Left lung (tissue), 4 donors: ENCODE measurements at regions not wholly inside any gene's neighbourhood (a gene's known extent, or its start where the extent isn't known, plus 50 kb on each side); places are given as distances from the start of the nearest gene placed in this dataset.

Source experiments
- ATAC-seq: fragments of 200-7000 bp; cut with Tn5 transposase; one replicate; pipeline ENCODE4 v1.9.1; 2020; ENCODE audit warnings: moderate library complexity
- DNase-seq, 4 donors: peaks; one replicate each; pipeline ENCODE4 v3.0.0-alpha.2; 2013 to 2020
- H3K27ac ChIP-seq, 2 donors: fragments of 200-600 bp; sonication (generic) in 1 of 2; one replicate each; pipeline versions ENCODE4 v1.5.0 to v1.8.0; 2020 to 2021
- H3K27me3 ChIP-seq, 2 donors: fragments of 200-600 bp; sonication (generic) in 1 of 2; one replicate each; pipeline versions ENCODE4 v1.5.0 to v1.8.0; 2020 to 2021
- H3K36me3 ChIP-seq, 2 donors: fragments of 200-600 bp; sonication (generic) in 1 of 2; one replicate each; pipeline versions ENCODE4 v1.5.0 to v1.8.0; 2020 to 2021
- H3K4me1 ChIP-seq, 2 donors: fragments of 200-600 bp; one replicate each; pipeline ENCODE4 v1.8.0; 2021
- H3K4me3 ChIP-seq, 2 donors: fragments of 200-600 bp; sonication (generic) in 1 of 2; one replicate each; pipeline versions ENCODE4 v1.5.0 to v1.8.0; 2020 to 2021; ENCODE audit warnings: mild to moderate bottlenecking in 1 of 2
- H3K9me3 ChIP-seq, 2 donors: fragments of 200-600 bp; sonication (generic) in 1 of 2; one replicate each; pipeline versions ENCODE4 v1.5.0 to v1.8.0; 2020 to 2021
- intact Hi-C, 2 donors: fragments of 100-400 bp; cut with DNase I; formaldehyde crosslinking; loops; one replicate each; pipeline versions ENCODE4 v1.11.2 to v1.14.2; 2022
- TF ChIP-seq, protein P1 (sequence below), 2 donors: fragments of 200-600 bp; sonication (generic) in 1 of 2; IDR thresholded peaks; one replicate each; pipeline versions ENCODE4 v1.5.0 to v1.8.0; 2021; ENCODE audit warnings: antibody characterized with exemption in 2 of 2
- donor health status: DM: no; HTN: yes; CAD: no.
- donor health status: DM: no; HTN: no; CAD: no.

DNA sequence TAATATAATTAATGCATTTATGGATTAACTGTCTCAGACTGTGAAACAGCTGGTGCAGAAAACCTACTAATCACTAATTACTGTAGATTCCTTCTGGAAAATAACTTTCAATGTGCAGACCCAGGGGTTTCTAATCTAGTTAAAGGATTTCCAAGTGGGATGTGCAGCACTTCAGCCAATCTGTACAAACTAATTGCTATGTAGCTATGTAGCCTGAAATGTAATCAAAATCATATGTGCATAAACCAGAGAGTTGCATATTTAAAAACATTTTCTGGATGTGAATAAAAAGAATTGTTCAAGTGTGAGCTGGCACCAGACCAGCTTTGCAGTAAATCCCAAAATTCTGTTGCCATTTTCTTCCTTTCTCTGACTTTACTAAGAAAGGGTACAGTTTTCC, 127.5 kb upstream of the CD96 start:
- H3K4me1 ChIP-seq: no peaks in the 10 kb centered on the region
- TF ChIP-seq, protein P1, sequence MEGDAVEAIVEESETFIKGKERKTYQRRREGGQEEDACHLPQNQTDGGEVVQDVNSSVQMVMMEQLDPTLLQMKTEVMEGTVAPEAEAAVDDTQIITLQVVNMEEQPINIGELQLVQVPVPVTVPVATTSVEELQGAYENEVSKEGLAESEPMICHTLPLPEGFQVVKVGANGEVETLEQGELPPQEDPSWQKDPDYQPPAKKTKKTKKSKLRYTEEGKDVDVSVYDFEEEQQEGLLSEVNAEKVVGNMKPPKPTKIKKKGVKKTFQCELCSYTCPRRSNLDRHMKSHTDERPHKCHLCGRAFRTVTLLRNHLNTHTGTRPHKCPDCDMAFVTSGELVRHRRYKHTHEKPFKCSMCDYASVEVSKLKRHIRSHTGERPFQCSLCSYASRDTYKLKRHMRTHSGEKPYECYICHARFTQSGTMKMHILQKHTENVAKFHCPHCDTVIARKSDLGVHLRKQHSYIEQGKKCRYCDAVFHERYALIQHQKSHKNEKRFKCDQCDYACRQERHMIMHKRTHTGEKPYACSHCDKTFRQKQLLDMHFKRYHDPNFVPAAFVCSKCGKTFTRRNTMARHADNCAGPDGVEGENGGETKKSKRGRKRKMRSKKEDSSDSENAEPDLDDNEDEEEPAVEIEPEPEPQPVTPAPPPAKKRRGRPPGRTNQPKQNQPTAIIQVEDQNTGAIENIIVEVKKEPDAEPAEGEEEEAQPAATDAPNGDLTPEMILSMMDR (IDR thresholded peaks at IDR 0.05): no peak
- no peaks in the 10 kb centered on the region for H3K9me3 ChIP-seq
- intact Hi-C loops: no loop called here
- no peak overlapping the region for H3K4me3 ChIP-seq
- H3K27me3 ChIP-seq: no peaks in the 10 kb centered on the region
- H3K36me3 ChIP-seq: no peaks in the 10 kb centered on the region
- DNase-seq: no peak
- no peak for ATAC-seq
- no peak overlapping the region for H3K27ac ChIP-seq

DNA sequence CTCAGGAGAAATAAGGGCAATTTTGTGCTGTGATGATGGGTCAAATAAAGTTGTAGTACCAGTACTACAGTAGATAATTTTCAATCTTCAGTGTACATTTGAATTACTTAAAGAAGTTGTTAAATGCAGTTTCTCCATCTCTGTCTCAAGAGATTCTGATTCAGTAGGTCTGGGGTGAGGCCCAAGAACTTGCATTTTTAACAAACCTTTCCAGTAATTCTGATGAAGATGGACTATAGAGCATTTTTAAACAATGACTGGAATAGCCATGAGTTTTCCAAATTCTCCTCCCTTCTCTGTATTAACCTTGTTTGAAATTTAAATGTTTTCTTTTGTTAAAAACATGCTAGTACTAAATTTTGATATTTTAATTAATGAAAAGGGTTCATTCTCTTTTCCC, 127.0 kb upstream of the CD96 start:
- no peak for ATAC-seq
- Histone ChIP-seq H3K9me3 (no peaks in the 10 kb centered on the region), H3K27me3 (no peaks in the 10 kb centered on the region), H3K4me1 (no peaks in the 10 kb centered on the region), H3K36me3 (no peaks in the 10 kb centered on the region), H3K27ac (no peak overlapping the region), H3K4me3 (no peak overlapping the region)
- no peak for DNase-seq
- TF ChIP-seq, protein P1 (IDR thresholded peaks at IDR 0.05): no peak
- intact Hi-C loops: no loop called here

DNA sequence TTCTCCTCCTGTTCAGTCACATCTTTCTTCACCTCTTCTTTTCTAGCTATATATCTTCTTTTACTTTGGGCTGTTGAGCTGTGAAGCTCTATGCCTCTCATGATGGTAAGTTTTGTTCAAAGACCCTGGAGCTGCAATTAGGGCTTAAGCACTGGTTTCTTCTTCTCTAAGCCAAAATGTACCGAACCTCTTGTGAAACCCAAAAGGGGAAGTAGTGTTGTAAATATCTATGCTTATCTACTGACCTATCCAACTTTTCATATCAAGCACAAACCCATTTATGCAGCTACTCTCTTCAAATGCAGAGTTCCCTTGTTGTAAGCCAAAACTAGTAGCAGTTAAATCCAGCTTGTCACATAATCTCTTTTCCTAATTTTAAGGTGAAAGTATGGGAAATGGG, 123.6 kb upstream of the CD96 start:
- H3K4me1 ChIP-seq: no peaks in the 10 kb centered on the region
- intact Hi-C loops: no loop called here
- TF ChIP-seq, protein P1 (IDR thresholded peaks at IDR 0.05): no peak
- H3K36me3 ChIP-seq: no peaks in the 10 kb centered on the region
- H3K9me3 ChIP-seq: no peaks in the 10 kb centered on the region
- H3K27me3 ChIP-seq: no peaks in the 10 kb centered on the region
- H3K27ac ChIP-seq: no peak overlapping the region
- H3K4me3 ChIP-seq: no peak overlapping the region
- ATAC-seq: no peak
- no peak for DNase-seq

DNA sequence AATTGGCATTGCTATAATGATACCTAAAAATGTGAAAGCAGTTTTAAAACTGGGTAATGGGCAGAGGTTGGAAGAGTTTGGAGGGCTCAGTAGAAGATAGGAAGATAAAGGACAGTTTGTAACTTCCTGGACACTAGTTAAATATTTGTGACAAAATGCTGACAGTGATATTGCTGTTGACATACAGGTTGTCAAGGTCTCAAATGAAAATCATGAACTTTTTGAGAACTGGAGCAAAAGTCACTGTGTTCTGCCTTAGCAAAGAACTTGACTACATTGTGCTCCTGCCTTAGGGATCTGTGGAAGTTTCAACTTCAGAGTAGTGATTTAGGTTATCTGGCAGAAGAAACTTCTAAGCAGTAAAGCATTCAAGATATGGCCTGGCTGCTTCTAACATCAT, 113.7 kb upstream of the CD96 start:
- no peaks in the 10 kb centered on the region for H3K36me3 ChIP-seq
- TF ChIP-seq, protein P1 (IDR thresholded peaks at IDR 0.05): no peak
- intact Hi-C loops: no loop called here

DNA sequence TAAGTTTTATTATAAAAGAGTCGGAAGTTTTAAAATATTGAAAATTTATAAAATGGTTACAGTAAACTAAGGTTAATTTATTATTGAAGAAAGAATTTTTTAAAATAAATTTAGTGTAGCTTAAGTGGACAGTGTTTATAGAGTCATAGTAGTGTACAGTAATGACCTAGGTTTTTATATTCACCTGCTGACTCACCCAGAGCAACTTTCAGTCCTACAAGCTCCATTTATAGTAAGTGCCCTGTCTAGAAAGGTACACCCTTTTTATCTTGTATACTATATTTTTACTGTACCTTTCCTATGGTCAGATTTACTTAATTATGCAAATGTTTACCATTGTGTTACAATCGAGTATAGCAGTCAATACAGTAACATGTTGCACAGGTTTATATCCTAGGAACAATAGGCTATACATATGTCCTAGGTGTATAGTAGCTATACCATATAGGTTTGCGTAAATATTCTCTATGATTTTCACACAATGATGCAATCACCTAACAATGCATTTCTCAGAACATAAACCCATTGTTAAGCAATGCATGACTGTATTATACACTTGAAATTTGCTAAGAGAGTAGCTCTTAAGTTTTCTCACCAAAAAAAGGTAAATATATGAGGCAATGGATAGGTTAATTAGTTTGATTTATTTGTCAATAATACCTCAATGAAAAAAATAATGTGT, 106.9 kb upstream of the CD96 start:
- intact Hi-C loops: no loop called here

More for the DNA sequence above, 113.7 kb upstream of the CD96 start:
- H3K27ac ChIP-seq: no peak overlapping the region
- no peaks in the 10 kb centered on the region for H3K4me1 ChIP-seq
- ATAC-seq (no peak), DNase-seq (no peak)
- H3K4me3 ChIP-seq: no peak overlapping the region
- peaks cover 0 to 28% of the 10 kb centered on the region in 2 donors for H3K9me3 ChIP-seq
- no peaks in the 10 kb centered on the region for H3K27me3 ChIP-seq

More for the DNA sequence above, 106.9 kb upstream of the CD96 start:
- peaks cover 0 to 8% of the 10 kb centered on the region in 2 donors for H3K9me3 ChIP-seq
- no peaks in the 10 kb centered on the region for H3K27me3 ChIP-seq
- no peaks in the 10 kb centered on the region for H3K4me1 ChIP-seq
- ATAC-seq (no peak), DNase-seq (no peak)
- no peak overlapping the region for H3K27ac ChIP-seq
- H3K4me3 ChIP-seq: no peak overlapping the region
- TF ChIP-seq, protein P1 (IDR thresholded peaks at IDR 0.05): no peak
- no peaks in the 10 kb centered on the region for H3K36me3 ChIP-seq
